ENCODE measurements at regions not wholly inside any gene's neighbourhood (a gene's known extent, or its start where the extent isn't known, plus 50 kb on each side); places are given as distances from the start of the nearest gene placed in this dataset.

- Histone ChIP-seq H3K9me3 (ENCODE audit: control insufficient read depth, insufficient read depth, low read length) (0 out of 2 replicates have a peak, but pooled peaks cover 2% of the 10 kb centered on the region), H3K9me2 (replicated peaks; ENCODE audit: control insufficient read depth, low read length) (no peaks in the 10 kb centered on the region), H3K79me2 (ENCODE audit: control insufficient read depth, low read length) (no peaks in the 10 kb centered on the region), H3K4me2 (ENCODE audit: low read length) (no peak overlapping the region), H3K27ac (ENCODE audit: low read depth, low read length) (no peak overlapping the region), H3K36me3 (ENCODE audit: control insufficient read depth, low read length) (no peaks in the 10 kb centered on the region), H3K4me3 (ENCODE audit: low read length) (no peak overlapping the region), H3K27me3 (ENCODE audit: control insufficient read depth, low read length) (no peaks in the 10 kb centered on the region), H3F3A (ENCODE audit: control insufficient read depth, insufficient read depth) (no peaks in the 10 kb centered on the region), H4K20me1 (ENCODE audit: control insufficient read depth, insufficient read depth, low read depth, low read length) (no peaks in the 10 kb centered on the region), H3K4me1 (ENCODE audit: control insufficient read depth, low read length) (peaks cover 26% of the 10 kb centered on the region)
- TF ChIP-seq CTCF (IDR thresholded peaks at IDR 0.05; ENCODE audit: low read depth, low read length, poor library complexity, severe bottlenecking) (no peak), EZH2phosphoT487 (IDR thresholded peaks at IDR 0.05; ENCODE audit: borderline replicate concordance, low read length) (no peak)
Measured at GRCh38 chr3:194025119-194025518, 110.8 kb upstream of the HES1 start.

GRCh38 chr3:194025951-194026350, 110.0 kb upstream of the HES1 start:
- no peaks in the 10 kb centered on the region for H3K27me3 ChIP-seq (ENCODE audit: control insufficient read depth, low read length)
- H4K20me1 ChIP-seq (ENCODE audit: control insufficient read depth, insufficient read depth, low read depth, low read length) = no peaks in the 10 kb centered on the region
- no peaks in the 10 kb centered on the region for H3K79me2 ChIP-seq (ENCODE audit: control insufficient read depth, low read length)
- 0 out of 2 replicates have a peak, but pooled peaks cover 2% of the 10 kb centered on the region for H3K9me3 ChIP-seq (ENCODE audit: control insufficient read depth, insufficient read depth, low read length)
- H3K9me2 ChIP-seq (replicated peaks; ENCODE audit: control insufficient read depth, low read length) = no peaks in the 10 kb centered on the region
- no peak overlapping the region for H3K27ac ChIP-seq (ENCODE audit: low read depth, low read length)
- no peaks in the 10 kb centered on the region for H3F3A ChIP-seq (ENCODE audit: control insufficient read depth, insufficient read depth)
- TF ChIP-seq CTCF (IDR thresholded peaks at IDR 0.05; ENCODE audit: low read depth, low read length, poor library complexity, severe bottlenecking) = no peak
- TF ChIP-seq EZH2phosphoT487 (IDR thresholded peaks at IDR 0.05; ENCODE audit: borderline replicate concordance, low read length) = no peak
- no peaks in the 10 kb centered on the region for H3K36me3 ChIP-seq (ENCODE audit: control insufficient read depth, low read length)
- no peak overlapping the region for H3K4me3 ChIP-seq (ENCODE audit: low read length)
- no peak overlapping the region for H3K4me2 ChIP-seq (ENCODE audit: low read length)
- peaks cover 30% of the 10 kb centered on the region for H3K4me1 ChIP-seq (ENCODE audit: control insufficient read depth, low read length)

- Histone ChIP-seq H3K9me2 (replicated peaks; ENCODE audit: control insufficient read depth, low read length) (no peaks in the 10 kb centered on the region), H3K4me3 (ENCODE audit: low read length) (peak overlapping the region; percentile 9; the same call in 1 of the 2 replicates), H3K27me3 (ENCODE audit: control insufficient read depth, low read length) (no peaks in the 10 kb centered on the region), H3K4me1 (ENCODE audit: control insufficient read depth, low read length) (peaks cover 45% of the 10 kb centered on the region), H3K27ac (ENCODE audit: low read depth, low read length) (no peak overlapping the region), H3F3A (ENCODE audit: control insufficient read depth, insufficient read depth) (no peaks in the 10 kb centered on the region), H3K36me3 (ENCODE audit: control insufficient read depth, low read length) (no peaks in the 10 kb centered on the region), H4K20me1 (ENCODE audit: control insufficient read depth, insufficient read depth, low read depth, low read length) (no peaks in the 10 kb centered on the region), H3K4me2 (ENCODE audit: low read length) (peak overlapping the region; percentile 31), H3K9me3 (ENCODE audit: control insufficient read depth, insufficient read depth, low read length) (0 out of 2 replicates have a peak, but pooled peaks cover 2% of the 10 kb centered on the region), H3K79me2 (ENCODE audit: control insufficient read depth, low read length) (no peaks in the 10 kb centered on the region)
- TF ChIP-seq CTCF (IDR thresholded peaks at IDR 0.05; ENCODE audit: low read depth, low read length, poor library complexity, severe bottlenecking) (no peak), EZH2phosphoT487 (IDR thresholded peaks at IDR 0.05; ENCODE audit: borderline replicate concordance, low read length) (no peak)
Measured at GRCh38 chr3:194028434-194029004, 107.4 kb upstream of the HES1 start.
